Adrenal gland (tissue), 5 donors: ENCODE measurements at regions not wholly inside any gene's neighbourhood (a gene's known extent, or its start where the extent isn't known, plus 50 kb on each side); places are given as distances from the start of the nearest gene placed in this dataset.

Experiments used
- POLR2A ChIP-seq, 2 donors: fragments of 450-650 bp; IDR thresholded peaks; one replicate each; pipeline ENCODE4 v1.6.1; 2017; ENCODE audit warnings: antibody characterized with exemption in 2 of 2, mild to moderate bottlenecking in 2 of 2, moderate library complexity in 1 of 2
- TF ChIP-seq, protein P1 (sequence below), 6 experiments: fragments of 450-650 bp in 4 of 6; fragments of 200-600 bp in 2 of 6; sonication (generic) in 1 of 6; IDR thresholded peaks; 1 replicate in 5 of 6; 2 replicates in 1 of 6; pipeline versions ENCODE4 v1.5.1 to v1.8.0; 2016 to 2021; ENCODE audit warnings: antibody characterized with exemption in 6 of 6, mild to moderate bottlenecking in 2 of 6, moderate library complexity in 1 of 6
- donor health status: DM: no; HTN: no; CAD: no.

DNA sequence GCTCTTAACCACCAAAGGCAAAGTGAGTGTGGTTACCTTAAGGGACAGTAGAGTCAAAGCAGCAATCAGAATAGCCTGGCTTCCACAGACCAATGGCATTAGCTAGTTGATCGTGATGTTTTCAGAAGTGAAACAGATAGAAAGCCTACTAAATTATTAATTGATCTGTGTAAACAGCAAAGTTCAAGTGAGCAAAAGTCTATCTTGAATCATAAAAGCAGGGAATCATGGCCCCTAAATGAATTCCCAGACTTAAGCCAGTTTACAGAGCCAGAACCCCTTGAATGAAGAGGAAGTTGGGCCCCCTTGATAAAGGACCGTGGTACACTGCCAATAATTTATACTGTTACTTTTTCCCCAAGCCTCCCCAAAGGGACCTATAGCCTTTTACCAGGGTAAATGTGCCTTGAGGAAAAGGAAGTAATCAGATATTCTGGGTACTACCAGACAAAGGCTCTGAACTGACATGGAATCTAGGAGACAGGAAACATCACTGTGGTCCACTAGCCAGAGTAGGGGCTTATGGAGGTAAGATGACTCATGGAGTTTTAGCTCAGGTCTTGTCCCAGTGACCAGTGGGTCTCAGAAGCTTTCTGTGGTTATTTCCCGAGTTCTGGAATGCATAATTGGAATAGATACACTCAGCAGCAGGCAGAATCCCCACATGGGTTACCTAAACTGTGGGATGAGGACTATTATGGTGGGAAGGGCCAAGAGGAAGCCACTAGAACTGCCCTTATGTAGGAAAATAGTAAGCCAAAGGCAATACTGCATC, 317.5 kb downstream of the CD83 start:
- TF ChIP-seq, protein P1, sequence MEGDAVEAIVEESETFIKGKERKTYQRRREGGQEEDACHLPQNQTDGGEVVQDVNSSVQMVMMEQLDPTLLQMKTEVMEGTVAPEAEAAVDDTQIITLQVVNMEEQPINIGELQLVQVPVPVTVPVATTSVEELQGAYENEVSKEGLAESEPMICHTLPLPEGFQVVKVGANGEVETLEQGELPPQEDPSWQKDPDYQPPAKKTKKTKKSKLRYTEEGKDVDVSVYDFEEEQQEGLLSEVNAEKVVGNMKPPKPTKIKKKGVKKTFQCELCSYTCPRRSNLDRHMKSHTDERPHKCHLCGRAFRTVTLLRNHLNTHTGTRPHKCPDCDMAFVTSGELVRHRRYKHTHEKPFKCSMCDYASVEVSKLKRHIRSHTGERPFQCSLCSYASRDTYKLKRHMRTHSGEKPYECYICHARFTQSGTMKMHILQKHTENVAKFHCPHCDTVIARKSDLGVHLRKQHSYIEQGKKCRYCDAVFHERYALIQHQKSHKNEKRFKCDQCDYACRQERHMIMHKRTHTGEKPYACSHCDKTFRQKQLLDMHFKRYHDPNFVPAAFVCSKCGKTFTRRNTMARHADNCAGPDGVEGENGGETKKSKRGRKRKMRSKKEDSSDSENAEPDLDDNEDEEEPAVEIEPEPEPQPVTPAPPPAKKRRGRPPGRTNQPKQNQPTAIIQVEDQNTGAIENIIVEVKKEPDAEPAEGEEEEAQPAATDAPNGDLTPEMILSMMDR (IDR thresholded peaks at IDR 0.05): no peak
- TF ChIP-seq POLR2A (IDR thresholded peaks at IDR 0.05): no peak
